HCT116 (cell line): ENCODE measurements at regions not wholly inside any gene's neighbourhood (a gene's known extent, or its start where the extent isn't known, plus 50 kb on each side); places are given as distances from the start of the nearest gene placed in this dataset.

Source experiments
- EZH2 ChIP-seq: fragments of 200-600 bp; sonication (generic); IDR thresholded peaks from 2 replicates; pipeline ENCODE4 v1.6.1; 2017; ENCODE audit warnings: antibody characterized with exemption, mixed run types
- FOSL1 ChIP-seq: IDR thresholded peaks from 2 replicates; pipeline ENCODE4 v1.6.1; 2012; ENCODE audit warnings: low read depth
- JUND ChIP-seq: IDR thresholded peaks from 2 replicates; pipeline ENCODE4 v1.6.1; 2012
- RAD21 ChIP-seq: IDR thresholded peaks from 2 replicates; pipeline ENCODE4 v1.6.1; 2012; ENCODE audit warnings: low read depth, mild to moderate bottlenecking
- SIN3A ChIP-seq: IDR thresholded peaks from 2 replicates; pipeline ENCODE4 v1.6.1; 2012; ENCODE audit warnings: low read depth
- SRF ChIP-seq: IDR thresholded peaks from 2 replicates; pipeline ENCODE4 v1.6.1; 2012; ENCODE audit warnings: low read depth
- YY1 ChIP-seq: IDR thresholded peaks from 2 replicates; pipeline ENCODE4 v1.6.1; 2011; ENCODE audit warnings: low read length, low read depth, moderate library complexity, mild to moderate bottlenecking; ENCODE audit not compliant: insufficient replicate concordance; ENCODE audit errors: extremely low read depth
- TF ChIP-seq, protein P1 (sequence below), 3 experiments: fragments of 200-600 bp in 1 of 3; sonication (generic) in 1 of 3; IDR thresholded peaks in 2 of 3; conservative IDR thresholded peaks in 1 of 3; 2 replicates each; pipeline ENCODE4 v1.5.1; 2012 to 2017; ENCODE audit warnings: low read depth in 2 of 3, low read length in 2 of 3, antibody characterized with exemption in 1 of 3, borderline replicate concordance in 1 of 3, control low read depth in 1 of 3, mild to moderate bottlenecking in 1 of 3, mixed read lengths in 1 of 3, mixed run types in 1 of 3, moderate library complexity in 1 of 3; ENCODE audit not compliant: insufficient read depth in 1 of 3
- TF ChIP-seq, protein P2 (sequence below): IDR thresholded peaks from 2 replicates; pipeline ENCODE4 v1.6.1; 2011; ENCODE audit warnings: mild to moderate bottlenecking, low read length, moderate library complexity; ENCODE audit not compliant: insufficient replicate concordance; ENCODE audit errors: extremely low read depth
- TF ChIP-seq, protein P3 (sequence below): IDR thresholded peaks from 2 replicates; pipeline ENCODE4 v1.6.1; 2012

DNA sequence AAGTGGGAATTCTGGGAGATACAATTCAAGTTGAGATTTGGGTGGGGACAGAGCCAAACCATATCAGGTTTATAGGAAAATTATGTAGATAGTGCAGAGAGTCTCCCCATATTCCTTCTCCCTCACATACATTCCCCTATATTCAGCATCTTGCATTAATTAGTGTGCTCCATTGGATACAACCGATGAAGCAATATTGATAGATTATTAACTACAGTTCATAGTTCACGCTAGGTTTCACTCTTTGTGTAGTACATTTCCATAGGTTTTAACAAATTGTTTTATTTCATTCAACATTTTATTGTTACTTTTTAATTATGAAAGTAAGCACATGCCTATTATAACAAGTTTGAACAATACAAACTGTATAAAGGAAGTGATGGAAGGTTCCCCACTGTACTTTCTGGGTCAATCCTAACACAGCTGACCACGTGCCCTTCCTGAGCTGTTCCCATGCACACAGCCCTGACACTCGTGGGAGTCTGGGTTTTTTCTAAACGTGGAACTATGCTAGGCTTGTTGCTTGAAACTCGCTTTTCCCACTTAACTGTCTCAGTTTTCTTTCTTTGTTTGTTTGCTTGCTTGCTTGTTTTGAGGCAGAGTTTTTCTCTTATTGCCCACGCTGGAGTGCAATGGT, 116.8 kb upstream of the TMPRSS2 start:
- TF ChIP-seq, protein P1, sequence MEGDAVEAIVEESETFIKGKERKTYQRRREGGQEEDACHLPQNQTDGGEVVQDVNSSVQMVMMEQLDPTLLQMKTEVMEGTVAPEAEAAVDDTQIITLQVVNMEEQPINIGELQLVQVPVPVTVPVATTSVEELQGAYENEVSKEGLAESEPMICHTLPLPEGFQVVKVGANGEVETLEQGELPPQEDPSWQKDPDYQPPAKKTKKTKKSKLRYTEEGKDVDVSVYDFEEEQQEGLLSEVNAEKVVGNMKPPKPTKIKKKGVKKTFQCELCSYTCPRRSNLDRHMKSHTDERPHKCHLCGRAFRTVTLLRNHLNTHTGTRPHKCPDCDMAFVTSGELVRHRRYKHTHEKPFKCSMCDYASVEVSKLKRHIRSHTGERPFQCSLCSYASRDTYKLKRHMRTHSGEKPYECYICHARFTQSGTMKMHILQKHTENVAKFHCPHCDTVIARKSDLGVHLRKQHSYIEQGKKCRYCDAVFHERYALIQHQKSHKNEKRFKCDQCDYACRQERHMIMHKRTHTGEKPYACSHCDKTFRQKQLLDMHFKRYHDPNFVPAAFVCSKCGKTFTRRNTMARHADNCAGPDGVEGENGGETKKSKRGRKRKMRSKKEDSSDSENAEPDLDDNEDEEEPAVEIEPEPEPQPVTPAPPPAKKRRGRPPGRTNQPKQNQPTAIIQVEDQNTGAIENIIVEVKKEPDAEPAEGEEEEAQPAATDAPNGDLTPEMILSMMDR (IDR thresholded peaks at IDR 0.05 in 2 of 3, conservative IDR thresholded peaks at IDR 0.05 in 1 of 3; ENCODE audit: borderline replicate concordance in 1 of 3, insufficient read depth in 1 of 3, low read depth in 2 of 3, low read length in 2 of 3), result no peak
- TF ChIP-seq YY1, result no peak
- TF ChIP-seq SIN3A, result no peak
- TF ChIP-seq EZH2, result no peak
- TF ChIP-seq JUND, result no peak
- TF ChIP-seq SRF, result no peak
- TF ChIP-seq, protein P2, sequence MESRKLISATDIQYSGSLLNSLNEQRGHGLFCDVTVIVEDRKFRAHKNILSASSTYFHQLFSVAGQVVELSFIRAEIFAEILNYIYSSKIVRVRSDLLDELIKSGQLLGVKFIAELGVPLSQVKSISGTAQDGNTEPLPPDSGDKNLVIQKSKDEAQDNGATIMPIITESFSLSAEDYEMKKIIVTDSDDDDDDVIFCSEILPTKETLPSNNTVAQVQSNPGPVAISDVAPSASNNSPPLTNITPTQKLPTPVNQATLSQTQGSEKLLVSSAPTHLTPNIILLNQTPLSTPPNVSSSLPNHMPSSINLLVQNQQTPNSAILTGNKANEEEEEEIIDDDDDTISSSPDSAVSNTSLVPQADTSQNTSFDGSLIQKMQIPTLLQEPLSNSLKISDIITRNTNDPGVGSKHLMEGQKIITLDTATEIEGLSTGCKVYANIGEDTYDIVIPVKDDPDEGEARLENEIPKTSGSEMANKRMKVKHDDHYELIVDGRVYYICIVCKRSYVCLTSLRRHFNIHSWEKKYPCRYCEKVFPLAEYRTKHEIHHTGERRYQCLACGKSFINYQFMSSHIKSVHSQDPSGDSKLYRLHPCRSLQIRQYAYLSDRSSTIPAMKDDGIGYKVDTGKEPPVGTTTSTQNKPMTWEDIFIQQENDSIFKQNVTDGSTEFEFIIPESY, result no peak
- TF ChIP-seq, protein P3, sequence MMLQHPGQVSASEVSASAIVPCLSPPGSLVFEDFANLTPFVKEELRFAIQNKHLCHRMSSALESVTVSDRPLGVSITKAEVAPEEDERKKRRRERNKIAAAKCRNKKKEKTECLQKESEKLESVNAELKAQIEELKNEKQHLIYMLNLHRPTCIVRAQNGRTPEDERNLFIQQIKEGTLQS, result no peak
- no peak for TF ChIP-seq FOSL1
- TF ChIP-seq RAD21, result no peak
